Eye (tissue), 1 donor: ENCODE measurements at regions not wholly inside any gene's neighbourhood (a gene's known extent, or its start where the extent isn't known, plus 50 kb on each side); places are given as distances from the start of the nearest gene placed in this dataset.

Source experiments
- DNase-seq: peaks from one replicate; pipeline ENCODE4 v3.0.0-alpha.2; 2015

DNA sequence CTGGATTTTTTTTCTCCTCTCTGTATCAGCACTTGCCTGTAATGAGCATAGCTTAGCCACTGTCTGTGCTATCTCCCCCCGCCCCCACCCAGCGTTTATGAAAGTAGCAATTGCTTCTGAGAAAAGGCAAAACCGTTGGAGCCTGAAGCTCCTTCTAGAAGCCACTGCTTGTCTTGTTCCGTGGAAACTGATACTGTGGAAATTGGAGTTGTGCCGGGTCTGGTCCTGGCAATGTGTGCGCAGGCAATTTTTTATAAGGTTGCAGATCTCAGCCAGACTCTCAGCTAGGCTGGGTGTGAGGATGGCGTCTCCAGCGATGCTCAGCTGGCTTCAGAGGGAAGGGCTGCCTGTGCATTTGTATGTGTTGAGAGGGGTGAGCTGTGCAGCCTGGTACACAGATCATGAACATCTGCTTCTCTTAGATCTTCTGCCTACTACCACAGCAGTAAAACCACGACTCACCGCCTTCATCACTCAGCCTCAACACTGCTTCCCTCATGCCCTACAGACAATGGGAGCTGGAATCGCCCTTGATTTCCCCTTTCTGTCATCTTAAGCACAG is 72.4 kb upstream of the GTSF1L start:
- peak; percentile 86 for DNase-seq

DNA sequence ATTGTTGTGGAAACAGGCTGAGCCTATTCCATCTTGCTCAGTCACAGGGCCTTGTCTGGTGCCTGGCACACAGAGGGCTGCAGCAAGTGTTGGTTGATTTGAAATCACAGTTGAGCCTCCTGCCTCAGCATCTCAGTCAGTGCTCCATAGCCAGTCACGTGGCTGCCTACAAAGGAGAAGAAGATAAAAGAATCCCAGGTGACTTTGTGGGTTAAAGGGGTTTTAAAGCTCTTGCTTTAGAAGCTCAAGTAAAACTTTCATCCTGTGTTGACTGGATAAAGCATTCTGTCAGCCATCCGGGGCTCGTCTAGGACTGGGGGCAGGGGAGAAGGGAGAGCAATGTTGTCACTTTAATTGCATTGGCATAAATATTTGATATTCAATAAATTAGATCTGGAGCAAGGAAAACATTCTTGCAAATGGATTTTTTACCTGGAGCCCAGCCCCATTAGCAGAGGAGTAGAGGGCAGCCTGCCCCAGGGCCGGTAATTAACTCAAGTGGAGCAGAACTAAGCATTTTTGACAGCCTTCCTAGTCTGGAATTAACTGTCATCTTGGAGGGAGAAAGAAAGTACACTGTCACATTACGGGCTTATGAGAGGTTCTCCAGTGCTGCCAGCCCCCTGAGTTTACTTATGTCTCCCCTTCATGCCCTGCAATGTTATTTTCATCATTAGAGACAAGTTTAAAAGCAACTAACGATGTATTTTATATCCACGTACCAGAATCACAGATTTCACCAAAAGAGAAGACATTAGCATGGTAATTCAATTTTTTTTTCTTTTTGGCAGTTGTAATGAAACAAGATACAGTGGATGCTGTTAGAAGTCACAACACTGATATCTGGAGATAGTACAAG is 71.7 kb upstream of the GTSF1L start:
- DNase-seq, result peak; percentile 99

DNA sequence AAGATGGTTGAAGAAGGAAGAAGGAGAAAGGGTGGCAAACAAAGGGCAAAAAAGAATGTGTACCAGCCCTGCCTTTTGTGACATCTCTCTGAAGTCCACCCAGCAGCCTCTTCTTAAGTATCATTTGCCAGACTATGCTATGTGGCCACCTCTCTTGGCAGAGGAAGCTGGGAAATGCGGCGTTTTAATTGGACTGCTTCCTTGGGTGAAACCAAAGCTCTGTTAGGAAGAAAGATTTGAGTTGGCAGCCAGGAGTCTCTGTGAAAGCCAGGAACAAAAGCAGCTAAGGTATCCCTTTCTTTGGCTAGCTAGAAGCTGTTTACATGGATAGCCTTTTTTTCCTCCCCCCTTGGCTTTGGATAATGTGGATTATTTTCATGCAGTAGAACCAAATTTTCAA is 67.5 kb upstream of the GTSF1L start:
- DNase-seq, result no peak

GRCh38 chr20:43789593-43789992 is 62.8 kb upstream of the GTSF1L start:
- no peak for DNase-seq

DNA sequence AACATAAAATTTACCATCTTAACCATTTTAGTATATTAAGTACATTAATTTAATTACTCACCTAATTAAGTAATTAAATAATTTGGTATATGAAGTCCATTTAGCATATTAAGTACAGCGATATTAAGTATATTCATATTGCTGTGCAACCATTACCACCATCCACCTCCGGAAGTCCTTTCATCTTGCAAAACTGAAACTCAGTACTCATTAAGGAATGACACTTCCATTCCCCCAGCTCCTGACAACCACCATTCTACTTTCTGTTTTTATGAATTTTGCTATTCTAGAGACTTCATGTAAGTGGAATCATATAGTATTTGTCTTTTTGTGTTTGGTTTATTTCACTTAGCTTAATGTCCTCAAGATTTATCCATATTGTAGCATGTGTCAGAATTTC is 61.1 kb upstream of the GTSF1L start:
- DNase-seq, result no peak

DNA sequence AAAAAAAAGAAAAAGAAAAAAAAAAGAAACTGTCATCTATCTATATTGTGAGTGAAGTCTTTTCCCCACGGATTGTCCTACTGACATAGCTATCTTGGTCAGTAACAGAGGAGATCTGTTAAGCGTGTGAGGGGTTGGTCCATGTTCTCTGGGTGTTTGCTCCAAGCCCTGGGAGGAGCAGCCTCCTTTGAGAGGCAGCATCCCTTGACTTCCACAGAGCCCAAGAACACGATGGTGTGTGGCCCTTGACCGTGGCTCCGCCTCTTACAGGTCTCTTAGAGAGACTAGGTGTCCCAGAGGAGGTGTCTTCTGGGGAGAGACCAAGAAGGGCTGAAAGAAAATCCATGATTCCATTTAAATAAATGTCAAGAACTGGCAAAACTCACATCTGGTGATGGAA is 60.1 kb upstream of the GTSF1L start:
- no peak for DNase-seq

- DNase-seq, result no peak
Measured at GRCh38 chr20:43781215-43781614, 54.4 kb upstream of the GTSF1L start.

DNA sequence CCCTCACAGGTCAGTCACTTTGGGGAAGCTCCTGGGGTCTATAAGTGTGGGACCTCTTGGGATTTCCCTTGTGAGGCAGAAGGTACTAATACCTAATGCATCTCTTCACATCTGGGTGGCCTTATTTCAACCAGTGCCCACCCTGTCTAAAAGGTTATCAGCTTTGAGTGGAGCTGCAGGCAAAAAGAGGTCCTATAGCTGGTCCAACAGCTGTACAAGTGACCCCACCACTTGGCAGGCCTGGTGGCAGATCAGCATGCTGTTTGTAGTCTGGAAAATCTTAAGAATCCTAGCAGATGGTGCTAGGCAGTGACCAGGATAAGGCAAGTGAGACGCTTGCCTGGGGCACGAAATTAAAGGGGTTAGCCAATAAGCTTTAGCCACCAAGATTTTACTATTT is 51.6 kb upstream of the GTSF1L start:
- DNase-seq, result no peak

DNA sequence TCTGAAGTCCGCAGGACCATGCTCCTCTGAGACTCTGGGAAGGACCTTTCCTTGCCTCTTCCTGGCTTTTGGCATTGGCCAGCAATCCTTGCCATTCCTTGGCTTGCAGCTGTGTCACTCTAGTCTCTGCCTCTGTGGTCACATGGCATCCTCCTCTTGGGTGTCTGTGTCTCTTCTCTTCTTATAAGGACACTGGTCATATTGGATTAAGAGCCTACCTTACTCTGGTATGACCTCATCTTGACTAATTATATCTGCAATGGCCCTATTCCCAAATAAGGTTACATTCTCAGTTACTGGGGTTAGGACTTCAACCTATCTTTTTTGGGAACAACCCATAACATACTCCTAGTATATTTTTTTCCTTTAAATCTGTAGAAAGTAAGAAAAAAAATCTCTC is 49.9 kb upstream of the GTSF1L start:
- no peak for DNase-seq
